ENCODE measurements at regions not wholly inside any gene's neighbourhood (a gene's known extent, or its start where the extent isn't known, plus 50 kb on each side); places are given as distances from the start of the nearest gene placed in this dataset.

DNA sequence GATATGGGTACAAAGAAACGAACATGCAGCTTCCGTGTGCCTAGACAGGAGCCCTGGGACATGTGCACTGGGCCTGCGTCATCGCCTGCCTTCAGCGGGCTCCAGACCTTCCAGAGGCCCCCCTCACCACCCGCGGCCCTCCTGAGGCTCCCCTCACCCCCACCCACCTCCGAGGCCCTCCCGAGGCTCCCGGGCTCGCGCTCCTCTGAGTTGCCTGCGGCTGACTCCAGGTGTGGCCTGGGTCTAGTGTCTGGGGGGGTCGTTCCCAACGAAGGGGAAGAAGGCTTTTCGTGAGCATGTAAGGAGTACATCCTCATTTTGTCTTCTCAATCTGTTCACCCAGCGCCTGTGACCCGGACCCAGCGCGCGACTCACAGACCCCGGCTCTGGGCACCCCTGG lies 177.3 kb upstream of the ZNF32 start:
- DNase-seq: no peak

DNA sequence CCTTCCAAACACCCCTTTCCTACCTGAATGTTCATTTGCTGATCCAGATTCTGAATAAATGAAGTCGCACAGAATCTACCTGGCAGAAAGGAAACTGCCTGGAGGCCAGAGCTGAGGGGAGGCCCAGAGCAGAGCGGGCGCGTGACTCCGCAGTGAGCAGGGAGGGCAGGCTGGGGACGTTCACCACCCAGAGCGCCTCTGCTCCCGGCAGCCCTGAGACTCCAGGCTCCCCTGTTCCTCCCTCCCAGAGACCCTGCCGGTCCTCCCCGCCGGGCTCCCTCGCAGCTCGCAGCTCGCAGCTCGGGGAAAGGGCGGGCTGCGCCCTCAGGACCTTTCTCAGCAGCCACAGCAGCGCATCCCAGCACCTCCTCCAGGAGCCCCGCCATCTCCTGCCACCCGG lies 176.7 kb upstream of the ZNF32 start:
- no peak for DNase-seq

DNA sequence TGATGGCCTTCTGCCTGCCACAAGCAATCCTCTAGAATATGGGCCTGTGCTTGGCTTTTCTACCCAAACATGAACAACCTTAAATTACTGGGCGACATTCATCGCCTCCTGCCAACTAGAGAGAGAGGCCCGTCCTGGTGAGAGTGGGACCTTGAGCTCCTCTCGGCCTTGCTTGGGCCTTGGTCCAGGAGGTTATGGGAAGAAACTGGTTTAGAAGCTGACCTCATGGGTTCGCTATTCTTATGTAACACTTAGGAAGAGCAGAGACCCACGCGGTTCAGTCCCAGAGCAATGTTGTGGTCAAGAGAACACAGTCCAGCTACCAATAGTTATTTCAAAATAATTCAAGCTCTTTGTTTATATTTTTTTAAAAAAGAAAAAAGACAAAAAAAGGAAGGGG lies 176.3 kb upstream of the ZNF32 start:
- no peak for DNase-seq

DNA sequence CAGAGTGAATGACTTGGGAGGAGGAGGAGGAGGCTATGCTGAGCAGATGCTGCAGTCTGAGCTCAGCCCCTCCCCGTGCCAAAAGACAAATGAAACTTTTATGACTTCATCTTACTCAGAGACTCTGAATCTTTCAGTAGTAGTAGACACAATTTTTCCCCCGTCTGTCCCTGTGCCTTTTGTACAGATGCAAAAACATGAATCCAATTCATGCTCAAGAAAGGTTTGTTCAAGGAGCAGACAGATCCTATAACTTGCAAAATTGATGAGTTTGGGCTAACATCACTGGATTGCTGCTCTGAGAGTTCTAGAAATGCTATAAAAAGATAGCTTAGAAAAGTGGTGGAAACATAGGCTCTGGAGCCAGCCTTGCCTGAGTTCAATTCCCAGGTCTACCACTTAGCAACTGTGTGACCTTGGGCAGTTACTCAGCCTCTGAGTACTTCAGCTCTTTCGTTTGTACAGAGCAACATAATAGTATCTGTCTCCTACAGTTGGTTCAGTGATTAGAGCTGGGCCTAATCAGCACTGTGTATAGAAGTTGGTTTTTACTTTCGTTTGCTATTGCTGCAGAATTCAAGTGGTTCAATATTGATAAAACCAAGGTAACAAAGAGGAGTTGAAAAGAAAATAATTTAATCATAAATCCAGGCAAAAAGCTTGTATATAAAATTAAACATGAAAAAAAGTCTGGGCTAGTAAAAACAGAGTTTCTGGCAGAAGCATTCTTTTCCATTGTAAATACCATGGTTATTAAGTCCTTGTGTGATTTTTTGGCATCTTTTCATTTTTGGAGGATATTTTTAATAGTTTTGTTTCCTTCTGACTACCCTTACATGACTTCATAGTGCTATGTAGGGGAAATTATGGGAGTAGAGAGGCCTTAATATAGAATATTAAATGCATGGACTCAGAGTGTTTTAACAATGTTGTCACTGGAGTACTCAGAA lies 174.2 kb upstream of the ZNF32 start:
- no peak for DNase-seq

DNA sequence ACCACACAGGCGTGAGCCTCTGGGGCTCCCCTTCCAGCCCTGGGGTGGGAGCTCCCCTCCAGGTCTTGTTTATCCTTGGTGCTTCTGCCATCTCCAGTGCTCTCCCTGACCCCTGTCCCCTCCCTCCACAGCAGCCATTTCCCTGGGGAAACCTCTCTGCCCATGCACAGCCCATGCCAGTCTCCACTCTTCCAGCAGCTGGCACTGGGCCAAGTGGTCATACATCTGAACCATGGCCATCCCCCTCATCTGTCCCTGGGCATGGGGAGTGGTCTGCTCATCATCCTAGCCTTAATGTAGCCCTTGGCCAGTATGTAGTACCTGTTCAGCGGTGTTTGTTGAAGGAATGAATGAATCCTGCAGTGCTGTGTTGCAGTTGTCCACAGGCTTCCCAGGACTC lies 172.4 kb upstream of the ZNF32 start:
- no peak for DNase-seq

DNA sequence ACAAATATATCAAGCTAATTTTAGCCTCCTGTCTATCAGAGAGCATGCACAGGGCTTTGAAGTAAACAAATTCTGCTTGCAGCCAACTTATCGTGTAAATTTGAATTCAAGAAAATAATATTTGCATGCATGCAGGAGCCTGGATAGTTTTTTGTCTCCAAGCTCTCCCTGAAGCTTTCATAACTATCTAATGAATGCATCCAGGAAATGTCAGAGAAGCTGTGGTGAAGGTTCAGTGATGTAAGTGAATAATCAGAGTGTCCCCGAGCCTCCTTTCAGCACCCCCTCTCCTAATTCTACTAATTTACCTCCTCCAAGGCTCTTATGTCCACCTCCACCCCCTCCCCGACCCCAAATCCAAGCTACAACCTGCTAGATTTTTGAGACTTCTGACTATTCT lies 172.0 kb upstream of the ZNF32 start:
- no peak for DNase-seq

DNA sequence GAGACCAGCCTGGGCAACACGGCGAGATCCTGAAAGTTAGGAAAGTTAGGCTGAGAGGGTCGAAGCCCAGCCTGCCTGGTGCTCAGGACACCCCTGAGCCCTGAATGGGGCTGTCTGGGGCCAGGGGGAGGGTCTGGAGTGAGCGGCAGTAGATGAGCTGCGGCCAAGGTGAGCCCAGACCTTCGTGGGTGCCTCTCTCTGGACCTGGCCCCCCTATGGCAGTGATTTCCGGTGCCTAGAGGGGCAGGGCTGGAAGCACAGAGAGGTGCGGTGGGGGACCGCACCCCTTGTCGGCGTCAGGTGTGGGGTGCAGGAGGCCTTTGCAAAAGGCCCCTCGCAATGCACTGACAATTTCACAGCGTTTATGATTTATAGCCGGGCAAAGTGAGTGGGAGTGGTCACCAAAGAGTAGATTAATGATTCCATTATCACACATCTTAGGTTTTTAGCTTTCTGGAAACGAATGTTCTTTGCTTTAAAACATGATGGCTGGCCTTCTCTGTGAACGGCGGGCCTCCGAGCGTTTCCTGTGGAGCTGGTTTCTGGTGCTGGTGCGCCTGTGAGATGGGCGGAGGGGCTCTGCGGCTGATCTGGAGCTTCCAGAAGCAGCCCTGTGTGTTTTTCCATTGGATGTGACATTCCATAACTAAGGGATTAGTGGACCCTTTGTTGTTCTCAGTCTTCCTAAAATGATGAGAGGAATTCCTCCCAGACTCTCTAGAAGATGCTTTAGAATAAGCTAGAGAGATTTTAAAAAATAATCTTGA lies 171.0 kb upstream of the ZNF32 start:
- no peak for DNase-seq

DNA sequence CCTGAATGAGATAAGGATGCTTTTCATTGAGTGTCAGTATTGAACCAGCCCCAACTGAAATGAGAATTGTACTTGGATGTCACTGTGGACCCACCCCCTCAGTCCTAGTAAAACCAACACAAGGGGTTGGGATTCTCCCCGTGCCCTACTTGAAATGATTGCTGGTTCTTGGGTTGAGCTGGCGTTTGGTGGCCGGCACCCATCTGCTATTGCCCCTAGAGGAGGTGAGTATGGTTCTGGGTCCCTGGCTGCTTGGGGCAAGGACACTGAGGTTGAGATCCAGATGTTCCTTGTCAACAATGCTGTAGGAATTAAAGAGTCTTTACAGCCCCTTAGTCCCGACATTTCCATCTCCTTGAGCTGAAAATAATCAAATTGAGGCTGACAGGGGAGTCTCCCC lies 170.0 kb upstream of the ZNF32 start:
- DNase-seq: no peak

DNA sequence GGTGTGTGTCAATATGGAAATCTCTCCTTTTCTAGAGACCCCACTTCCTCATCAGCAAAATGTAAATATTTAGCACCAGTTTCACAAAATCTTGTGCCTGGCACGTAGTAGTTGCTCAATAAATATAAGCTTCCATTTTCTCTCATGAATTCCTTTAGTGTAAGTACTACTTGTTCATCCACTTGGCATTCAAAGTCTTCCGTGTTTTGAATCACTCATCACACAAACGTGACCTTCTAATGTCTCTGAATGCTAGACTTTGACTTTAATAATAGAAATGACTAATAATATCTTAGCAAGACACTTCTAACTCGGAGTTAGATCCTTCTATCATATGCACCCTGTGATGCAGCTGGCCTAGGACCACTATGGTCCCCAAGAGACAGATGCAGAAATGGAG lies 168.7 kb upstream of the ZNF32 start:
- DNase-seq: no peak

DNA sequence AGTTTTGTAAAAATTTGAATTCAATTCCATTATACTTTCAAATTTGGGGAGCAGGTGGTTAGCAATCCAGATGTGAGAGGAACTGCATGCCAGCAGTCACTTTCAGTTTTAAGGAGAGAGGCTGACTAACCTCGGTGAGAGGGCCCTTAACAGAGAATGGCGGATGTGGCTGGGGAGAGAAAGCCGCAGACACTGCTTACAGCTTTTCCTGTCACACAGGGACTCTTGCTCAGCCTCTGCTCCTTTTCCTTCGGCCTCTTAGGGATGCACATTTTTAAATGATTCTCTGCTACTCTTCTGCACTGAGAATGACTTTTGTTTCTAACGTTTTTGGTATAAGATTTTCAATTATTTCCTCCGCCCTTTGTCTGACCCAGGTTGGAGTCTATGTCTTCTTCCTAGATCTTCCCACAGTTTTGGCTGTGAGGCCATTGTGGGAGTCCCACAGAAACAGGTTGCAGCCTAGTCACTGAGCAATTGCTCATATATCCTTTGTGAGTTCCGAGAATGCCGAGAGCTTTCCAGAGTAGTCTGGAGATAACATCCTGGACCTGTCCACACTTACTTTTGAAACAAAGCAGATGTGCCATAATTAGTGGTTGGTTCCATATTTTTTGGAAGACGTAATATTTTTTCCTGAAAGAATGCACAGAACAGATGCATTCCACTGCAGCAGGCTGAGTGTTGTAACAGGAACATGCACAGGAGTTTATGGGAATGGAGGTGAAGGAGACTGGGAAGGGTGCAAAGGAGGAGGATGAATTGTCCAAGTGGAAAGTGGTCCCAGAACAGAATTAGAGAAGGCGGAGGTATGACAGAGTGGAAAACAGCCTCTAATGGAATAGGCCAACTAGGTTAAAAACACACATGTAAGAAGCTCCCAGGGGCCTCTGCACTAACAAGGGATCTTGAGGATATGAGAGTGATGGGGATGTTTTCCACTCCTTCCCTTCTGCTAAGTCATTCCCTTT lies 168.0 kb upstream of the ZNF32 start:
- DNase-seq: no peak

DNA sequence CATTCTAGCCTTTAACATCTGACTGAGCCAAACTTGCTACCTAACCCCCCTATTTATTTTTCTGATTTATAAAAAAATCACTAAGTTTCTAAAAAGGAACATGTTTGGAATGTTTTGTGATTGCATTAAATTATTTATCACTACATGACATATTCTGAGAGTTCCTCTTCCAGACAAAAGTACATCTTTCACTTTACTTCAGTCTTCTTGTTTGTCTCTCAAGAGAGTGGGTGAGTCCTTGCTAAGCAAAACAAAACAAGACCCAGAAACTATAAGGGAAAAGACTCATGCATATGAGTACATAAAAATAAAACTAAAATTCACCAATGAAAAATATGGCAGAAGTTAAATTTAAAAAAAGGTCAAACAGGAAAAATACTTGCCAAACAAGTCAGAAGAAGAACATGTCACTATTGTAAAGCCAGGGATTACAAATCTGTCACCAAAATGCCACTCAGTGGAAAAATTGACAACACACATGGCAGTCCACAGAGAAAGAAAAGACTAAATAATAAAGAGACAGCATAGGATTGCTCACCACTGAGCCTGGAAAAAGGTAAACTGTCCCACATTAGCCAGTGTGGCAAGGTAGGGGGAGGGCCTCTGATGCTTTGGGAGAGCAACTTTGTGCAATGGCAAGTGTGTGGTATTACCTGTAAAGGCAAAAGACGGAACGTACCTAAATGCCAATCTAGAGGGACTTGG lies 166.7 kb upstream of the ZNF32 start:
- no peak for DNase-seq

DNA sequence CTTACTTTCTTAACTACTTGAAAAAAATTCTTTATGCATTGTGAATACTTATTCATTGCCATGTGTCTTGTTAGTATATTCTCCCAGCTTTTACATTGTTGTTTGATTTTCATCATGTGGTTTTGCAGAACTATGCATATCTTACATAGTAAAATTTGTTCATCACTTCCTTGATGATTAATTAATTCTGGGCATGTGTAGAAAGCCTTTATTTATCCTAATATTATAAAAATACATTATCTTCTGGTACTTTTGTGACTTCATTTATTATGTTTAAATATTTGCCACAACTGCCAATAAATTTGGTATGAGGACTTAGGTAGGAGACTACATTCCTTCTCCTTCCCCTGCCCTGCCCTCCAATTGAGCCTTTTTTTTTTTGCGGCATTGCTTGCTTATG lies 166.0 kb upstream of the ZNF32 start:
- DNase-seq: no peak

DNA sequence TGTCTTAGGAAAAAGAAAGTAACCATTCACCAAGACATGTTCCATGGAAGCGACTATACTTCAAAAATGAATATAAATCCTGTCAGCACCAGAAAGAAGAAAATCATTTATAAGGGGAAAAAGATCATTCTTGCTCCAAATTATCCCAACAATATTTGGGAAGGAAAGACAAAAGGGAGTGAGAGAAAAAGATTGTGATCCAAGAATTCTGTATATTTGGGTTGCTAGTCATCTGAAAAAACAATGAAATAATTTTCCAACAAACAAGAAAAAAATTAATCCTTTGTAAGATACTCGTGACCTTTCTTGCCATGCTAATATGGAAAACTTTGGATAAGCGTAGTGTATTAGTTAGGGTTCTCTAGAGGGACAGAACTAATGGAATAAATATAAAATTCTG lies 163.2 kb upstream of the ZNF32 start:
- no peak for DNase-seq

DNA sequence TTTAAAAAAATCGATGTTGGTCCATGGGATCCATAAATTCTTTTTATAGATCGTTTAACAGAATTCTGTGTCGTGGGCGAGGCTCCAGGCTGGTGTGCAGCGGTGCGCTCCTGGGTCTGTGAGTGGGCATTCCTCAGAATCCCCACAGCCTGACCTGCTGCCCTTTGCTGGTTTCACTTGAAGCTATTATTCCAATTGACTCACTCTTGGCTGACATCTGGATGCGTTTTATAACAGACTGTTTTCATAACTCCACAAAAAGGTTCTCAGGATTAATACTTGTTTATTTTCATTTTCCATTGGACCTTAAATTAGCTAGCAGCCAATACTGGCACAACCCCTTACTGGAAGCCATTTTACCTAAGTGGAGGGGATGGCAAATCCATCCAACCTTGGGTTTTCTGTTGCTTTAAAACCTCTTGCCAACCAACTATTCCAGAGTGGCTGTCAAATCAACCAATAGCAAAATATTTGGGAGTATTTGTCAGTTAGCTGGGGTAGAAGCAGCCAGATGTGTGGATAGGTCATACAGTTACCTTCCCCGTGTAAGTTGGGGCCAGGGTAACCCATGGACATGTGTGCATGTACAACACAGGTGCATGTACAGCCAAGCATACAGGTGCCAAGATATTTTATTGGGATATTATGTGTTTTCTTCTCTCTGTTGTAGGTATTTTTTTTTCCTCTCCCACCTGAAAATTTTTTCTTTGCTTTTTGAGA lies 160.7 kb upstream of the ZNF32 start:
- no peak for DNase-seq

DNA sequence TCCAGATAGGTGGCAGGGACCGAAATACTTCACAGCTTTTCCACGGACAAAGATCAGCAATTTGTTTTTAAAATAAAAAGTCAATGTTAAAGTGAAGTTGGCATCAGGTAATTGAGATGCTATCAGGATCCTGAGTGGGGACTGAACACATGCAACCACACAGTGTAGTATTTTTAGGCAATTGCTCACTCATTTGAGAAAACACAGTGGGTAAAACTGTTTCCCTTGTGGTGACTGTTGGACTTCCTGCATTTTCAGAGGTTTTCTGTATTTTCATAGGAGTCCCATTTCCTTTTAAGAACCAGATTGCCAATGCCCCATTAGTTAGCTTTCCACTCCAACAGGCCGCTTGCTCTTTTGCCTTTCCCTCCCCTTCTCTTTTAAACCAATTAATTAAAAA lies 159.5 kb upstream of the ZNF32 start:
- DNase-seq: no peak

DNA sequence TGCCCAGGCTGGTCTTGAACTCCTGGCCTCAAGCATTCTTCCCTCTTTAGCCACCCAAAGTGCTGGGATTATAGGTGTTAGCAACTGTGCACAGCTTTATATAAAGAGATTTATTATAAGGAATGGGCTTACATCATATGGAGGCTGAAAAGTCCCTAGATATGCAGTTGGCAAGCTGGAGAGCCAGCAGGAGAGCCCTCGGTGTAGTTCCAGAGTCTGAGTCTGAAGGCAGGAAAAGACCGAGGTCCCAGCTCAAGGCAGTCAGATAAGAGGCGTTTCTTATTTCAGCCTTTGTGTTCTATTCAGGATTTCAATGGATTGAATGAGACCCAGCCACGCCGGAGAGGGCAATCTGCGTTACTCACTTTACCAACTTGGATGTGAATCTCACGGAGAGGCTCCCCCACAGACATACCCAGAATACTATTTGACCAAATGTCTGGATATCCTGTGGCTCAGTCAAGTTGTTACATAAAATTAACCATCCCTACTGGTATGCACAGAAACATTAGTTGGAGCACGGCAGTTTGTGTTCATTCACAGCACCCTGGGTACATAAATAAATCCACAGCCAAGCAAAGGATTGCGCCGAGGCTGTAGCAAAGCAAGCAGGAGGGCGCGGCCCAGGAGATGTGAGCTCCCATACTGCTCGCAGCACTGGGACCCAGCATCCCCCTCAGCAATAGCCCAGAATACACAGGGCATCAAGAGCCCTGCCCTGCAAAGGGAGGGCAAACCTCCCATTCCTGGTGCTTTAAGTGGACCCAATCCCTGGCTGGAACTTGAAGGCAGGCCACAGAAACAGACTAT lies 158.4 kb upstream of the ZNF32 start:
- DNase-seq: no peak

DNA sequence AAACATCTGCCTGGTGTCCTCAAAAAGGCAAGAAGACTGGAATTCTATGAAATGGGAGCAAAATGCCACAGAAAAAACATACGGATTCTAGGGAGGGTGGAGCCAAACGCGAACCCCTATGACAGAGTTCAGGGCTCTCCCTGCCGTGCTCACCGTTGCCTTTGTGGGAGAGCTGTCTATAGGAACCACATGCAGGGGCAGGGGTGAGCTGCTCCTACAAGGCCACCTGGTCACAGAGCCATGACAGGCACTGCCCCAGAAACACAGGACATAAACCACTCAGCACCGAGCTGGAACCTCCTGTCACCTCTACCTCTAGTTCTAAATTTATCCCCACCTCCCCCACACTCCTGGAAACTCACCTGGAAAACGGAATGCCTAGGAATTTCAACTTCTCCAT lies 155.1 kb upstream of the ZNF32 start:
- DNase-seq: no peak

DNA sequence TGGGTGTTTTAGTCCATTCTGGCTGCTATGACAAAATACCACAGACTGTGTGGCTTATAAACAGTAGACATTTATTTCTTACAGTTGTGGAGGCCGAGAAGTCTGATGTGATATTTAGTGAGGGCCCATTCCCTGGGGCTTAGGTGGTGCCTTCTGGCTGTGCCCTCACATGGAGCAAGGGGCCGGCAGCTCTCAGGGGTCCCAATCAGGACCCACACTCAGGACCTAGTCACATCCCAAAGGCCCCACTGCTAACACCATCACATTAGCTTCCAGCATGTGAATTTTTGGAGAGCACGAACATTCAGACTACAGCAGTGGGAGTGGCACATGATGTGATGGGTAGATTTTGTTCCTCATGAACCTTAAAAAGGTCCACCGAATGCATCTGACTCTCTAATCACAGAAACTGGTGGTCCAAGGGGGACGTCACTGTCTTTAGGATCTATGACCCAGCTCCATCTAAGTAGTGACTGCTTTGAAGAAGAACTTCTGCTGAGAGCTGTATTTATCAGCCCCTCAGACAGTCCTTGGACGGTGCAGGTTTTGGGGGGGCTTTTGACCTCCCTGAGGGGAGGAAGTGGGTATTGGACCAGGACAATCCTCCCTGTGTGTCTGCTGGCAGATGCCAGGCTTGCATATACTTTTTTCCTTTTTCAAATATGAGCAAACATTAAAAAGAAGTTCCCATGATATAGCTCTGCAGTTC lies 154.5 kb upstream of the ZNF32 start:
- DNase-seq: no peak

DNA sequence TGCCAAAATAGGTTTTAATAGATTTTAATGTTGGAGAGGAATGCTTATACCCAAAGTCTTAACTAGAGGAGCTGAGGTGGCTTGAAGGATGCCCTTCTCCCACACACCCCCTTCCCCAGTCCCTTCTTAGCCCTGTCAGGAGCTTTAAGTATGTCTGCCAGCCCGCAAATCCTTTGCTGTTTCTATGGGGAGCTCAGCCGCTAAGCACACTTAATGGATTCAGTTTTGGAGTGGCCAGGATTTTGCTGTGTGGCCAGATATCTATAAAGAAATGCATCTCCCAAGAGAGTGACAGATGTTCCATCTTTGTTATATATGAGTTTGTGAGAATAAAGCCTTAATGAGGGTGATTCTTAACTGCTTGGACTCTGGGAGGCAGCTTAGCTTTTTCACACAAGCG lies 152.9 kb upstream of the ZNF32 start:
- DNase-seq: no peak

DNA sequence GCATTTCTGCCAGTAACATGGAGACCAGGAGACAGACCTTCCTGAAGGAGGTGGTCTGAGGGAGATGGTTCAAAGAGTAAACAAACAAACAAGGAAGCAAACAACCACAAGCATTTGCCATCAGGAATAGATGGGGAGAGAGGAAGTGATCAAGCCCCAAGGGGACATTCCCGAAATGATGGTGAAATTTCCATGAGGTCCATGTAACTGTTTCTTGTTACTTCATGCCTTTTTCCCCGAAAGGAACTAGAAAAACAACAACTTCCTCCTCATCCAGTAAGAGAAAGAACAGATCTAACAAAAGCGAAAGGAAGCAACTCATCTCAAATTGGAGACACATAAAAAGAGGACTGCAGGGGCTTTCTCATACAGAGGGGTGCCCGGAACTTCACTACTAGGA lies 152.5 kb upstream of the ZNF32 start:
- DNase-seq: no peak
